HCT116 (cell line): ENCODE measurements at regions not wholly inside any gene's neighbourhood (a gene's known extent, or its start where the extent isn't known, plus 50 kb on each side); places are given as distances from the start of the nearest gene placed in this dataset.

ENCODE experiments used
- ATAC-seq: fragments of 200-7000 bp; cut with Tn5 transposase; 2 replicates; pipeline ENCODE4 v1.9.1; 2020; ENCODE audit warnings: mild to moderate bottlenecking, moderate library complexity
- BruUV-seq: library from RNA; stranded (reverse); fragments of 400-500 nt; replicated peaks from 2 replicates; lab custom pipeline; 2021; lab: Mats Ljungman, UMichigan
- CTCF ChIA-PET: fragments of 300-600 bp; sonication (Branson Sonifier 250); formaldehyde crosslinking; loops from one replicate; lab custom pipeline; 2021; ENCODE audit warnings: antibody characterized with exemption; lab: Charles Lee
- POLR2A ChIA-PET: fragments of 300-600, 350-600 bp; sonication (Branson Sonifier 250); formaldehyde crosslinking; loops from one replicate; lab custom pipeline; 2021; ENCODE audit warnings: antibody characterized with exemption; lab: Charles Lee
- RAD21 ChIA-PET, 2 experiments: fragments of 300-600 bp; sonication (Branson Sonifier 250); formaldehyde crosslinking; loops; one replicate each; lab custom pipeline; 2023; ENCODE audit warnings: low total read pairs in 2 of 2; ENCODE audit not compliant: uncharacterized antibody in 2 of 2, unreplicated experiment in 2 of 2, low non-redundant PET in 1 of 2; lab: Charles Lee
- DNase-seq: peaks from one replicate; pipeline ENCODE4 v3.0.0-alpha.2; 2010; ENCODE audit warnings: low read depth, low spot score
- H2AFZ ChIP-seq: fragments of 200-600 bp; shearing (Covaris generic), sonication (generic); 2 replicates; pipeline ENCODE4 v1.6.1; 2017; ENCODE audit warnings: low read depth, mixed run types, mixed read lengths, antibody characterized with exemption, low read length; ENCODE audit not compliant: poor library complexity, severe bottlenecking
- H3K27ac ChIP-seq: 2 replicates; pipeline ENCODE4 v1.5.1; 2012; ENCODE audit warnings: low read depth, low read length
- H3K27me3 ChIP-seq: fragments of 200-600 bp; sonication (generic); 2 replicates; pipeline ENCODE4 v1.6.1; 2016; ENCODE audit warnings: mixed run types, low read length, mixed read lengths; ENCODE audit not compliant: insufficient read depth
- H3K36me3 ChIP-seq, 2 experiments: fragments of 200-500 bp in 1 of 2; fragments of 200-600 bp in 1 of 2; sonication (Bioruptor generic) in 1 of 2; sonication (generic) in 1 of 2; 2 replicates each; pipeline versions ENCODE4 v1.5.1 to v1.6.1; 2014 to 2016; ENCODE audit warnings: low read length in 2 of 2, inconsistent platforms in 1 of 2, mixed read lengths in 1 of 2, mixed run types in 1 of 2; ENCODE audit not compliant: insufficient read depth in 2 of 2, control insufficient read depth in 1 of 2
- H3K4me1 ChIP-seq, 2 experiments: fragments of 200-600 bp in 1 of 2; sonication (generic) in 1 of 2; 2 replicates each; pipeline versions ENCODE4 v1.5.1 to v1.6.1; 2012 to 2017; ENCODE audit warnings: low read length in 2 of 2, inconsistent platforms in 1 of 2, mild to moderate bottlenecking in 1 of 2, mixed read lengths in 1 of 2, mixed run types in 1 of 2, moderate library complexity in 1 of 2; ENCODE audit not compliant: insufficient read depth in 2 of 2, control insufficient read depth in 1 of 2
- H3K4me2 ChIP-seq: fragments of 200-600 bp; sonication (generic); 2 replicates; pipeline ENCODE4 v1.6.1; 2017; ENCODE audit warnings: mixed run types, low read length, mixed read lengths
- H3K4me3 ChIP-seq, 2 experiments: fragments of 200-600 bp in 1 of 2; sonication (generic) in 1 of 2; replicated peaks in 1 of 2; 2 replicates each; pipeline ENCODE4 v1.5.1; 2011 to 2016; ENCODE audit warnings: low read length in 2 of 2, control low read depth in 1 of 2, low read depth in 1 of 2, mild to moderate bottlenecking in 1 of 2, mixed read lengths in 1 of 2, mixed run types in 1 of 2
- H3K79me2 ChIP-seq: fragments of 200-600 bp; sonication (generic); 2 replicates; pipeline ENCODE4 v1.6.1; 2017; ENCODE audit warnings: mild to moderate bottlenecking, mixed run types, low read length, moderate library complexity, mixed read lengths; ENCODE audit not compliant: insufficient read depth
- H3K9ac ChIP-seq: fragments of 200-600 bp; sonication (generic); 2 replicates; pipeline ENCODE4 v1.6.1; 2016; ENCODE audit warnings: low read length, mixed read lengths
- H3K9me2 ChIP-seq: fragments of 200-600 bp; sonication (generic), shearing (Covaris generic); 2 replicates; pipeline ENCODE4 v1.6.1; 2017; ENCODE audit warnings: mixed run types, mild to moderate bottlenecking, moderate library complexity; ENCODE audit not compliant: insufficient read depth
- H3K9me3 ChIP-seq, 2 experiments: fragments of 200-500 bp in 1 of 2; fragments of 200-600 bp in 1 of 2; sonication (Bioruptor generic) in 1 of 2; sonication (generic) in 1 of 2; 2 replicates each; pipeline ENCODE4 v1.6.1; 2014 to 2017; ENCODE audit warnings: low read length in 2 of 2, mixed read lengths in 2 of 2, inconsistent platforms in 1 of 2, low read depth in 1 of 2, mild to moderate bottlenecking in 1 of 2, mixed run types in 1 of 2, moderate library complexity in 1 of 2; ENCODE audit not compliant: control insufficient read depth in 1 of 2, insufficient read depth in 1 of 2
- H4K20me1 ChIP-seq: fragments of 200-600 bp; sonication (generic), shearing (Covaris generic); 2 replicates; pipeline ENCODE4 v1.6.1; 2017; ENCODE audit warnings: mixed run types, mild to moderate bottlenecking, moderate library complexity; ENCODE audit not compliant: insufficient read depth
- CBX3 ChIP-seq: IDR thresholded peaks from 2 replicates; pipeline ENCODE4 v1.6.1; 2012; ENCODE audit warnings: low read depth
- CEBPB ChIP-seq: IDR thresholded peaks from 2 replicates; pipeline ENCODE4 v1.6.1; 2012; ENCODE audit warnings: low read depth
- EGR1 ChIP-seq: IDR thresholded peaks from 2 replicates; pipeline ENCODE4 v1.6.1; 2012; ENCODE audit warnings: low read depth
- ELF1 ChIP-seq: IDR thresholded peaks from 2 replicates; pipeline ENCODE4 v1.6.1; 2012; ENCODE audit warnings: low read depth, borderline replicate concordance
- EZH2phosphoT487 ChIP-seq: fragments of 200-600 bp; IDR thresholded peaks from 2 replicates; pipeline ENCODE4 v1.6.1; 2018; ENCODE audit warnings: antibody characterized with exemption, borderline replicate concordance
- FOSL1 ChIP-seq: IDR thresholded peaks from 2 replicates; pipeline ENCODE4 v1.6.1; 2012; ENCODE audit warnings: low read depth
- JUND ChIP-seq: IDR thresholded peaks from 2 replicates; pipeline ENCODE4 v1.6.1; 2012
- POLR2A ChIP-seq: IDR thresholded peaks from 2 replicates; pipeline ENCODE4 v1.7.0; 2011; ENCODE audit warnings: borderline replicate concordance; ENCODE audit not compliant: insufficient read depth, insufficient read length; ENCODE audit errors: extremely low read depth
- POLR2AphosphoS5 ChIP-seq: IDR thresholded peaks from 2 replicates; pipeline ENCODE4 v1.6.1; 2011; ENCODE audit warnings: mild to moderate bottlenecking, low read depth, low read length, moderate library complexity
- RAD21 ChIP-seq: IDR thresholded peaks from 2 replicates; pipeline ENCODE4 v1.6.1; 2012; ENCODE audit warnings: low read depth, mild to moderate bottlenecking
- SP1 ChIP-seq: IDR thresholded peaks from 2 replicates; pipeline ENCODE4 v1.6.1; 2012; ENCODE audit warnings: low read depth
- SRF ChIP-seq: IDR thresholded peaks from 2 replicates; pipeline ENCODE4 v1.6.1; 2012; ENCODE audit warnings: low read depth
- TCF7L2 ChIP-seq: IDR thresholded peaks from 2 replicates; pipeline ENCODE4 v1.7.0; 2011; ENCODE audit warnings: borderline replicate concordance, inconsistent platforms; ENCODE audit not compliant: insufficient read depth, insufficient read length; ENCODE audit errors: extremely low read depth
- YY1 ChIP-seq: IDR thresholded peaks from 2 replicates; pipeline ENCODE4 v1.6.1; 2011; ENCODE audit warnings: low read length, low read depth, moderate library complexity, mild to moderate bottlenecking; ENCODE audit not compliant: insufficient replicate concordance; ENCODE audit errors: extremely low read depth
- ZBTB33 ChIP-seq: IDR thresholded peaks from 2 replicates; pipeline ENCODE4 v1.6.1; 2011; ENCODE audit warnings: mild to moderate bottlenecking, low read length, moderate library complexity; ENCODE audit not compliant: insufficient replicate concordance; ENCODE audit errors: extremely low read depth
- ZFX ChIP-seq: fragments of 450-650 bp; IDR thresholded peaks from 2 replicates; pipeline ENCODE4 v1.6.1; 2017
- ZNF274 ChIP-seq: fragments of 200-500 bp; sonication (Bioruptor generic); IDR thresholded peaks from 2 replicates; pipeline ENCODE4 v1.6.1; 2014; ENCODE audit warnings: mild to moderate bottlenecking, low read depth, low read length, inconsistent platforms
- intact Hi-C: fragments of 100-400 bp; cut with micrococcal nuclease; formaldehyde crosslinking; loops from 2 replicates; pipeline ENCODE4 v1.10.0; 2022
- TF ChIP-seq, protein P1 (sequence below): IDR thresholded peaks from 2 replicates; pipeline ENCODE4 v1.6.1; 2012
- TF ChIP-seq, protein P2 (sequence below), 3 experiments: fragments of 200-600 bp in 1 of 3; sonication (generic) in 1 of 3; IDR thresholded peaks in 2 of 3; conservative IDR thresholded peaks in 1 of 3; 2 replicates each; pipeline ENCODE4 v1.5.1; 2012 to 2017; ENCODE audit warnings: low read depth in 2 of 3, low read length in 2 of 3, antibody characterized with exemption in 1 of 3, borderline replicate concordance in 1 of 3, control low read depth in 1 of 3, mild to moderate bottlenecking in 1 of 3, mixed read lengths in 1 of 3, mixed run types in 1 of 3, moderate library complexity in 1 of 3; ENCODE audit not compliant: insufficient read depth in 1 of 3
- TF ChIP-seq, protein P3 (sequence below): IDR thresholded peaks from 2 replicates; pipeline ENCODE4 v1.6.1; 2012

DNA sequence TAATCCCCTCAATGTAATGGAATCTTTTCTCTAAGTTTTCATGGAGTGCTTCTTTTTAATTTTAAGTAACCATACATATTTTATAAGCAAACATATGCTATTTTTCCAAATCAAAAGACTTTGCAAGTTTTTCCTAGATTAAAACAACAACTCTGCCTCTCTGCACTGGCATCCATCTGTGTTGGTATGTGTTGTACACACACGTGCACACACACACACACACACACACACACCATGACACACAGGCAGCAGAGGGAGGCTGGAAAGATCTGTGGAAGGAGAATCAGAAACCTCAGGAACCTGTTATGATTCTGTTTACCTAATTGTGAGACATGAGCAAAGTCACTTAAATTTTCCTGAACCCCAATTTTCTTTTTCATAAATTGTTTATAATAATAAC, 295.0 kb upstream of the PRDM1 start:
- DNase-seq (no peak), ATAC-seq (no peak)
- H3K36me3 ChIP-seq, result no peaks in the 10 kb centered on the region
- no peak overlapping the region for H3K4me2 ChIP-seq
- ChIA-PET CTCF (no interaction called here), RAD21 (no interaction called here), POLR2A (no interaction called here)
- no peaks in the 10 kb centered on the region for H4K20me1 ChIP-seq
- H3K9ac ChIP-seq, result no peak overlapping the region
- no peak for TF ChIP-seq ZFX
- TF ChIP-seq, protein P1, sequence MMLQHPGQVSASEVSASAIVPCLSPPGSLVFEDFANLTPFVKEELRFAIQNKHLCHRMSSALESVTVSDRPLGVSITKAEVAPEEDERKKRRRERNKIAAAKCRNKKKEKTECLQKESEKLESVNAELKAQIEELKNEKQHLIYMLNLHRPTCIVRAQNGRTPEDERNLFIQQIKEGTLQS, result no peak
- TF ChIP-seq, protein P2, sequence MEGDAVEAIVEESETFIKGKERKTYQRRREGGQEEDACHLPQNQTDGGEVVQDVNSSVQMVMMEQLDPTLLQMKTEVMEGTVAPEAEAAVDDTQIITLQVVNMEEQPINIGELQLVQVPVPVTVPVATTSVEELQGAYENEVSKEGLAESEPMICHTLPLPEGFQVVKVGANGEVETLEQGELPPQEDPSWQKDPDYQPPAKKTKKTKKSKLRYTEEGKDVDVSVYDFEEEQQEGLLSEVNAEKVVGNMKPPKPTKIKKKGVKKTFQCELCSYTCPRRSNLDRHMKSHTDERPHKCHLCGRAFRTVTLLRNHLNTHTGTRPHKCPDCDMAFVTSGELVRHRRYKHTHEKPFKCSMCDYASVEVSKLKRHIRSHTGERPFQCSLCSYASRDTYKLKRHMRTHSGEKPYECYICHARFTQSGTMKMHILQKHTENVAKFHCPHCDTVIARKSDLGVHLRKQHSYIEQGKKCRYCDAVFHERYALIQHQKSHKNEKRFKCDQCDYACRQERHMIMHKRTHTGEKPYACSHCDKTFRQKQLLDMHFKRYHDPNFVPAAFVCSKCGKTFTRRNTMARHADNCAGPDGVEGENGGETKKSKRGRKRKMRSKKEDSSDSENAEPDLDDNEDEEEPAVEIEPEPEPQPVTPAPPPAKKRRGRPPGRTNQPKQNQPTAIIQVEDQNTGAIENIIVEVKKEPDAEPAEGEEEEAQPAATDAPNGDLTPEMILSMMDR (IDR thresholded peaks at IDR 0.05 in 2 of 3, conservative IDR thresholded peaks at IDR 0.05 in 1 of 3; ENCODE audit: borderline replicate concordance in 1 of 3, insufficient read depth in 1 of 3, low read depth in 2 of 3, low read length in 2 of 3), result no peak
- TF ChIP-seq YY1, result no peak
- TF ChIP-seq SP1, result no peak
- TF ChIP-seq FOSL1, result no peak
- TF ChIP-seq EZH2phosphoT487, result no peak
- no peak for TF ChIP-seq SRF
- TF ChIP-seq, protein P3, sequence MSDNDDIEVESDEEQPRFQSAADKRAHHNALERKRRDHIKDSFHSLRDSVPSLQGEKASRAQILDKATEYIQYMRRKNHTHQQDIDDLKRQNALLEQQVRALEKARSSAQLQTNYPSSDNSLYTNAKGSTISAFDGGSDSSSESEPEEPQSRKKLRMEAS, result no peak
- no peak for TF ChIP-seq POLR2AphosphoS5
- no peak for TF ChIP-seq ZNF274
- TF ChIP-seq JUND, result no peak
- TF ChIP-seq POLR2A, result no peak
- TF ChIP-seq CEBPB, result no peak
- no peak for TF ChIP-seq TCF7L2
- no peak for TF ChIP-seq ELF1
- no peak for TF ChIP-seq EGR1
- no peak for TF ChIP-seq ZBTB33
- TF ChIP-seq RAD21, result no peak
- TF ChIP-seq CBX3, result no peak
- H3K9me2 ChIP-seq, result no peaks in the 10 kb centered on the region
- no peak overlapping the region for H3K4me3 ChIP-seq
- intact Hi-C loops, result no loop called here
- no TSS peak for BruUV-seq
- H3K79me2 ChIP-seq, result no peaks in the 10 kb centered on the region
- H3K27me3 ChIP-seq, result no peaks in the 10 kb centered on the region
- no peaks in the 10 kb centered on the region for H3K9me3 ChIP-seq
- peaks cover 0 to 20% of the 10 kb centered on the region in 2 experiments; a peak in 2 of 4 replicates for H3K4me1 ChIP-seq
- no peak overlapping the region for H3K27ac ChIP-seq
- H2AFZ ChIP-seq, result peak overlapping the region; percentile 81
